Peyer's patch (tissue), 4 donors: ENCODE measurements at regions not wholly inside any gene's neighbourhood (a gene's known extent, or its start where the extent isn't known, plus 50 kb on each side); places are given as distances from the start of the nearest gene placed in this dataset.

Source experiments
- DNase-seq, 3 donors: peaks; one replicate each; pipeline ENCODE4 v3.0.0-alpha.2; 2017 to 2019
- H3K27ac ChIP-seq, 4 donors: fragments of 200-600 bp; sonication (generic); one replicate each; pipeline ENCODE4 v1.5.1; 2016 to 2019
- H3K27me3 ChIP-seq, 2 donors: fragments of 200-600 bp; sonication (generic); one replicate each; pipeline ENCODE4 v1.5.1; 2019
- H3K36me3 ChIP-seq, 3 donors: fragments of 200-600 bp; sonication (generic); one replicate each; pipeline ENCODE4 v1.5.1; 2016 to 2019
- H3K4me1 ChIP-seq, 4 donors: fragments of 200-600 bp; sonication (generic); one replicate each; pipeline ENCODE4 v1.5.1; 2016 to 2019
- H3K4me3 ChIP-seq, 4 donors: fragments of 200-600 bp; sonication (generic); 1 replicate in 3 of 4; 2 replicates in 1 of 4; pipeline ENCODE4 v1.5.1; 2016 to 2019; ENCODE audit warnings: mild to moderate bottlenecking in 1 of 4
- H3K9me3 ChIP-seq, 4 donors: fragments of 200-600 bp; sonication (generic); one replicate each; pipeline ENCODE4 v1.5.1; 2016 to 2019; ENCODE audit warnings: mild to moderate bottlenecking in 1 of 4
- POLR2A ChIP-seq, 2 donors: fragments of 450-650 bp; IDR thresholded peaks; one replicate each; pipeline ENCODE4 v1.5.1; 2017; ENCODE audit warnings: antibody characterized with exemption in 2 of 2, mild to moderate bottlenecking in 2 of 2, moderate library complexity in 2 of 2
- TF ChIP-seq, protein P1 (sequence below), 6 experiments: fragments of 450-650 bp in 4 of 6; fragments of 200-600 bp in 2 of 6; sonication (generic) in 1 of 6; IDR thresholded peaks; one replicate each; pipeline ENCODE4 v1.5.1; 2017 to 2019; ENCODE audit warnings: antibody characterized with exemption in 6 of 6, mild to moderate bottlenecking in 3 of 6, moderate library complexity in 1 of 6

DNA sequence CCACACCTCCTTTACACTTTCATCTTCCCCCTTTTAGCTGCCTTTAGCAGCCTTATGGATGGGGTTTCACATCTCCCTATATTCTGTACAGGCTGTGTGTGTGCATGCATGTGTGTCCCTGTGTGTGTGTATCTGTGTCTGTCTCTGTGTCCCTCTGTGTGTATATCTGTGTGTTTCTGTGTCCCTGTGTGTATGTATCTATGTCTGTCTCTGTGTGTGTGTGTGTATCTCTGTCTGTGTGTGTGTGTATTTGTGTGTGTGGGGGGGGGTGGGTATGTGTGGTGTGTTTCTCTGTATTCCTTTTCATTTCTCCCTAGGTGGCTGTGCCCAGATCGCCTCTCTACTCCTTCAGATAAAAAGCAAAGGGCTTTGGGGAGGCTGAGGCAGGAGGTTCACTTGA lies 52.2 kb upstream of the CD83 start:
- no peak for TF ChIP-seq POLR2A (IDR thresholded peaks at IDR 0.05)
- TF ChIP-seq, protein P1, sequence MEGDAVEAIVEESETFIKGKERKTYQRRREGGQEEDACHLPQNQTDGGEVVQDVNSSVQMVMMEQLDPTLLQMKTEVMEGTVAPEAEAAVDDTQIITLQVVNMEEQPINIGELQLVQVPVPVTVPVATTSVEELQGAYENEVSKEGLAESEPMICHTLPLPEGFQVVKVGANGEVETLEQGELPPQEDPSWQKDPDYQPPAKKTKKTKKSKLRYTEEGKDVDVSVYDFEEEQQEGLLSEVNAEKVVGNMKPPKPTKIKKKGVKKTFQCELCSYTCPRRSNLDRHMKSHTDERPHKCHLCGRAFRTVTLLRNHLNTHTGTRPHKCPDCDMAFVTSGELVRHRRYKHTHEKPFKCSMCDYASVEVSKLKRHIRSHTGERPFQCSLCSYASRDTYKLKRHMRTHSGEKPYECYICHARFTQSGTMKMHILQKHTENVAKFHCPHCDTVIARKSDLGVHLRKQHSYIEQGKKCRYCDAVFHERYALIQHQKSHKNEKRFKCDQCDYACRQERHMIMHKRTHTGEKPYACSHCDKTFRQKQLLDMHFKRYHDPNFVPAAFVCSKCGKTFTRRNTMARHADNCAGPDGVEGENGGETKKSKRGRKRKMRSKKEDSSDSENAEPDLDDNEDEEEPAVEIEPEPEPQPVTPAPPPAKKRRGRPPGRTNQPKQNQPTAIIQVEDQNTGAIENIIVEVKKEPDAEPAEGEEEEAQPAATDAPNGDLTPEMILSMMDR (IDR thresholded peaks at IDR 0.05) = no peak
- Histone ChIP-seq H3K9me3 (no peaks in the 10 kb centered on the region), H3K36me3 (no peaks in the 10 kb centered on the region), H3K27ac (no peak overlapping the region), H3K4me1 (no peaks in the 10 kb centered on the region), H3K27me3 (no peaks in the 10 kb centered on the region), H3K4me3 (no peak overlapping the region)
- no peak for DNase-seq

DNA sequence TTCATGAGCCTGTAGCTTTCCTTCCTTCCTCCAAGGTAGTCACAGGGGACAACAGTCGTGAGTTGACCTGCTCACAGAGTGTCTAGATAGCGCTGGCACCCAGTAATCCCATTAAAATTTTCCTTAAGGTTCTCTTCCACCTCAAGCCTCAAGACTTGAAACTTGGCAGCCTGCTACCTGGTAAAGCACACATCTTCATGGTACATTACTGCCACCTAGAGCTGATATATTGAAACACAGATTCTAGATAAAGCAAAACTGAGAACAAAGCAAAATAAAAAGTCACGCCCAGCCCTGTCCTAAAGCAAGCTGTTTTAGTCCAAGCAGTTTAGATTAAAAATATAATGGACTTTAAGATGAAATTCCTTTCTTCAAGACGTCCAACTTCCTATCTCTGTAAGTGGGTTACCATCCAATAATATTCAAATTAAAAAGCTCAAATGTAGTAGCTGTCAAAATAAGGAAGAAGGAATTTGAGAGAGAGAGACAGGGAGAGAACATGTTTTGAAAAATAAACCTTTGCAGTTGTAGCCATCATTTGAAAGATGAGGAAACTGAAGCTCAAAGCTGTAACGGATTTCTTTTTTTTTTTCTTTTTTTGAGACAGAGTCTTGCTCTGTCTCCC lies 50.7 kb upstream of the CD83 start:
- TF ChIP-seq, protein P1 (IDR thresholded peaks at IDR 0.05) = peak; percentile 20 to 84 (median 77)
- TF ChIP-seq POLR2A (IDR thresholded peaks at IDR 0.05) = no peak
- Histone ChIP-seq H3K36me3 (no peaks in the 10 kb centered on the region), H3K9me3 (no peaks in the 10 kb centered on the region), H3K4me1 (no peaks in the 10 kb centered on the region), H3K27ac (no peak overlapping the region), H3K4me3 (no peak overlapping the region), H3K27me3 (no peaks in the 10 kb centered on the region)
- no peak for DNase-seq

DNA sequence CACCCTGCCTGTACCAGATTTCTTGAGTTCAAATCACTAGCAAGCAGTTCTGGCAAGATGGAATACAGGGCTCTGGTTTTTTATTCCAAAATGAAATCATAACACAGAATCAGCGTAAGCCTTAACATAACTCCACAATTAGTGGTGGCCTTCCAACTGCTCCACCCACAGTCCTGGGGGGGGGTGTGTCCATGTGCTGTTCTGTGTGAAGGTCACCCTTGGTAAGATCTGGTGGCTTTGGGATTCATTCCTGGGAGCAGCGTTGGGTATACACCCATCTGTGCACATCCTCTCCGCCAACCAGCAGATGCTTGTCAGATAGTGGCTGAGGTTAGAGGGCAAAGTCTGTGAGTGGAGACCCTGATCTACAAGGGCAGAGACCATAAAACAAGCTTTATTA lies 49.9 kb upstream of the CD83 start:
- no peaks in the 10 kb centered on the region for H3K4me1 ChIP-seq
- no peaks in the 10 kb centered on the region for H3K9me3 ChIP-seq
- no peak overlapping the region for H3K27ac ChIP-seq
- DNase-seq = no peak
- no peaks in the 10 kb centered on the region for H3K27me3 ChIP-seq
- no peaks in the 10 kb centered on the region for H3K36me3 ChIP-seq
- TF ChIP-seq, protein P1 (IDR thresholded peaks at IDR 0.05) = no peak
- TF ChIP-seq POLR2A (IDR thresholded peaks at IDR 0.05) = no peak
- H3K4me3 ChIP-seq = no peak overlapping the region
